H1 (cell line): ENCODE measurements at regions not wholly inside any gene's neighbourhood (a gene's known extent, or its start where the extent isn't known, plus 50 kb on each side); places are given as distances from the start of the nearest gene placed in this dataset.

Experiments used
- CTCF ChIA-PET: fragments of 300-600 bp; sonication (Branson Sonifier 250); formaldehyde crosslinking; loops from one replicate; lab custom pipeline; 2021; ENCODE audit not compliant: partially characterized antibody; lab: Charles Lee
- POLR2A ChIA-PET: fragments of 300-600 bp; sonication (Branson Sonifier 250); formaldehyde crosslinking; loops from one replicate; lab custom pipeline; 2021; ENCODE audit warnings: inconsistent platforms; ENCODE audit not compliant: partially characterized antibody; lab: Charles Lee
- DNase-seq, 2 experiments: peaks; one replicate each; pipeline versions ENCODE4 v3.0.0 to v3.0.0-alpha.2; 2010 to 2022; ENCODE audit warnings: low spot score in 2 of 2, low read depth in 1 of 2, mixed read lengths in 1 of 2
- FAIRE-seq: peaks from 2 replicates; lab custom pipeline; 2011; peaks lifted over from hg19 to GRCh38; lab: Jason Lieb, UNC
- H2AFZ ChIP-seq: 2 replicates; pipeline ENCODE4 v1.8.1; 2012; ENCODE audit warnings: low read length, inconsistent platforms
- H2AK5ac ChIP-seq: 2 replicates; pipeline ENCODE4 v1.6.1; 2013; ENCODE audit warnings: low read depth, low read length
- H2BK120ac ChIP-seq: replicated peaks from 2 replicates; pipeline ENCODE3; 2013; ENCODE audit warnings: low read depth, low read length, inconsistent platforms
- H2BK12ac ChIP-seq: 2 replicates; pipeline ENCODE4 v1.6.1; 2013; ENCODE audit warnings: low read depth, low read length
- H2BK15ac ChIP-seq: 2 replicates; pipeline ENCODE4 v1.6.1; 2013; ENCODE audit warnings: low read length
- H2BK20ac ChIP-seq: 2 replicates; pipeline ENCODE4 v1.6.1; 2013; ENCODE audit warnings: low read length
- H2BK5ac ChIP-seq: 2 replicates; pipeline ENCODE4 v1.6.1; 2013; ENCODE audit warnings: low read depth, low read length
- H3K14ac ChIP-seq: 2 replicates; pipeline ENCODE4 v1.6.1; 2013; ENCODE audit warnings: inconsistent platforms; ENCODE audit not compliant: insufficient read length
- H3K18ac ChIP-seq: 2 replicates; pipeline ENCODE4 v1.6.1; 2013; ENCODE audit warnings: low read length; ENCODE audit errors: extremely low read depth
- H3K23ac ChIP-seq: 2 replicates; pipeline ENCODE4 v1.6.1; 2013; ENCODE audit warnings: inconsistent platforms; ENCODE audit not compliant: insufficient read length
- H3K23me2 ChIP-seq: 2 replicates; pipeline ENCODE4 v1.6.1; 2013; ENCODE audit warnings: low read depth, low read length
- H3K27ac ChIP-seq: 2 replicates; pipeline ENCODE4 v1.6.1; 2011; ENCODE audit warnings: low read depth, low read length, inconsistent platforms
- H3K27me3 ChIP-seq, 4 experiments: replicated peaks in 1 of 4; 1 replicate in 1 of 4; 2 replicates in 3 of 4; pipeline versions ENCODE4 v1.6.1 to v1.8.1; 2011 to 2013; ENCODE audit warnings: low read length in 3 of 4, mild to moderate bottlenecking in 3 of 4, inconsistent platforms in 2 of 4, mixed read lengths in 2 of 4, moderate library complexity in 1 of 4; ENCODE audit not compliant: control insufficient read depth in 3 of 4, insufficient read depth in 3 of 4; ENCODE audit errors: extremely low read depth in 1 of 4
- H3K36me3 ChIP-seq, 4 experiments: 2 replicates each; pipeline versions ENCODE4 v1.6.1 to v1.8.1; 2011 to 2013; ENCODE audit warnings: mild to moderate bottlenecking in 4 of 4, low read length in 3 of 4, moderate library complexity in 2 of 4, control low read depth in 1 of 4, inconsistent platforms in 1 of 4; ENCODE audit not compliant: insufficient read depth in 4 of 4, control insufficient read depth in 2 of 4
- H3K4ac ChIP-seq: replicated peaks from 2 replicates; pipeline ENCODE3; 2013; ENCODE audit warnings: low read length, low read depth, mixed read lengths, inconsistent platforms; ENCODE audit not compliant: insufficient read length
- H3K4me1 ChIP-seq, 4 experiments: replicated peaks in 1 of 4; 1 replicate in 1 of 4; 2 replicates in 3 of 4; pipeline versions ENCODE4 v1.6.1 to v1.8.1; 2011 to 2013; ENCODE audit warnings: low read length in 3 of 4, inconsistent platforms in 2 of 4, mixed read lengths in 1 of 4; ENCODE audit not compliant: insufficient read depth in 4 of 4, control insufficient read depth in 3 of 4
- H3K4me2 ChIP-seq, 2 experiments: 2 replicates each; pipeline versions ENCODE4 v1.6.1 to v1.8.1; 2011 to 2013; ENCODE audit warnings: low read depth in 2 of 2, low read length in 2 of 2, control low read depth in 1 of 2, inconsistent platforms in 1 of 2, mild to moderate bottlenecking in 1 of 2; ENCODE audit not compliant: insufficient read depth in 1 of 2
- H3K4me3 ChIP-seq, 4 experiments: fragments of 200-600, 300-600 bp in 1 of 4; sonication (generic), shearing (Covaris generic), sonication (Bioruptor Twin) in 1 of 4; 2 replicates each; pipeline versions ENCODE4 v1.5.1 to v1.8.1; 2011 to 2016; ENCODE audit warnings: low read length in 4 of 4, low read depth in 3 of 4, control low read depth in 2 of 4, inconsistent platforms in 2 of 4, mild to moderate bottlenecking in 2 of 4, mixed read lengths in 1 of 4, moderate library complexity in 1 of 4; ENCODE audit not compliant: insufficient read depth in 2 of 4; ENCODE audit errors: extremely low read depth in 1 of 4
- H3K56ac ChIP-seq: replicated peaks from 2 replicates; pipeline ENCODE3; 2013; ENCODE audit warnings: low read depth, mild to moderate bottlenecking, mixed read lengths, low read length, inconsistent platforms; ENCODE audit not compliant: insufficient read length
- H3K79me1 ChIP-seq: 2 replicates; pipeline ENCODE4 v1.6.1; 2013; ENCODE audit warnings: low read depth, low read length, control low read depth
- H3K79me2 ChIP-seq, 2 experiments: 2 replicates each; pipeline versions ENCODE4 v1.6.1 to v1.8.1; 2012 to 2013; ENCODE audit warnings: low read length in 2 of 2, mild to moderate bottlenecking in 2 of 2, inconsistent platforms in 1 of 2; ENCODE audit not compliant: insufficient read depth in 2 of 2, control insufficient read depth in 1 of 2
- H3K9ac ChIP-seq, 4 experiments: replicated peaks in 1 of 4; 1 replicate in 1 of 4; 2 replicates in 3 of 4; pipeline versions ENCODE4 v1.6.1 to v1.8.1; 2011 to 2013; ENCODE audit warnings: low read depth in 3 of 4, low read length in 3 of 4, control low read depth in 2 of 4, mild to moderate bottlenecking in 2 of 4, moderate library complexity in 2 of 4, inconsistent platforms in 1 of 4; ENCODE audit errors: extremely low read depth in 1 of 4
- H3K9me3 ChIP-seq, 2 experiments: 2 replicates each; pipeline versions ENCODE4 v1.6.1 to v1.8.1; 2012 to 2013; ENCODE audit warnings: mild to moderate bottlenecking in 2 of 2, moderate library complexity in 2 of 2, control low read depth in 1 of 2, inconsistent platforms in 1 of 2, low read depth in 1 of 2, low read length in 1 of 2, mixed read lengths in 1 of 2; ENCODE audit not compliant: insufficient read depth in 2 of 2
- H4K20me1 ChIP-seq, 2 experiments: replicated peaks in 1 of 2; 2 replicates each; pipeline versions ENCODE3 to v1.8.1; 2011 to 2013; ENCODE audit warnings: inconsistent platforms in 2 of 2, low read length in 2 of 2, mild to moderate bottlenecking in 1 of 2; ENCODE audit not compliant: insufficient read depth in 2 of 2, control insufficient read depth in 1 of 2
- H4K5ac ChIP-seq: 2 replicates; pipeline ENCODE4 v1.6.1; 2013; ENCODE audit warnings: low read length, low read depth, mixed read lengths, inconsistent platforms; ENCODE audit not compliant: insufficient read length
- H4K8ac ChIP-seq: 2 replicates; pipeline ENCODE4 v1.8.0; 2013; ENCODE audit warnings: mild to moderate bottlenecking, moderate library complexity, low read length, inconsistent platforms; ENCODE audit not compliant: insufficient read depth; ENCODE audit errors: extremely low read depth
- H4K91ac ChIP-seq: replicated peaks from 2 replicates; pipeline ENCODE3; 2013; ENCODE audit warnings: low read length, mixed read lengths, inconsistent platforms; ENCODE audit not compliant: insufficient read length
- CBX5 ChIP-seq: fragments of 300-800, 300-1000 bp; sonication (generic); IDR thresholded peaks from 2 replicates; pipeline ENCODE4 v1.7.1; 2016; ENCODE audit warnings: antibody characterized with exemption, low read length, low read depth
- CHD2 ChIP-seq: IDR thresholded peaks from 2 replicates; pipeline ENCODE4 v1.6.1; 2012; ENCODE audit warnings: low read length, improper control_type of control experiment
- CTBP2 ChIP-seq: IDR thresholded peaks from 2 replicates; pipeline ENCODE4 v1.7.0; 2011; ENCODE audit warnings: borderline replicate concordance, mild to moderate bottlenecking, moderate library complexity, mixed read lengths, low read length; ENCODE audit not compliant: insufficient read depth, insufficient read length
- FOSL1 ChIP-seq: IDR thresholded peaks from 2 replicates; pipeline ENCODE4 v1.6.1; 2011; ENCODE audit warnings: mild to moderate bottlenecking, low read depth, low read length, moderate library complexity; ENCODE audit not compliant: insufficient read depth
- GTF2F1 ChIP-seq: IDR thresholded peaks from 2 replicates; pipeline ENCODE4 v1.6.1; 2012; ENCODE audit warnings: low read depth, low read length, improper control_type of control experiment, borderline replicate concordance
- JUN ChIP-seq: IDR thresholded peaks from 2 replicates; pipeline ENCODE4 v1.6.1; 2011; ENCODE audit warnings: low read depth, mild to moderate bottlenecking, improper control_type of control experiment, low read length
- KDM1A ChIP-seq: fragments of 200-600, 300-600 bp; sonication (generic); IDR thresholded peaks from 2 replicates; pipeline ENCODE4 v1.7.1; 2016; ENCODE audit warnings: mild to moderate bottlenecking, low read length, borderline replicate concordance
- KDM4A ChIP-seq: IDR thresholded peaks from one replicate; pipeline ENCODE4 v1.7.1; 2012; ENCODE audit warnings: low read depth, mild to moderate bottlenecking, moderate library complexity, low read length, inconsistent platforms; ENCODE audit not compliant: severe bottlenecking
- POLR2AphosphoS5 ChIP-seq: IDR thresholded peaks from 2 replicates; pipeline ENCODE4 v1.6.1; 2011; ENCODE audit warnings: low read depth, low read length
- RAD21 ChIP-seq, 2 experiments: IDR thresholded peaks in 1 of 2; conservative IDR thresholded peaks in 1 of 2; 2 replicates each; pipeline ENCODE4 v1.6.1; 2011; ENCODE audit warnings: low read depth in 2 of 2, low read length in 2 of 2, improper control_type of control experiment in 1 of 2, inconsistent platforms in 1 of 2, mild to moderate bottlenecking in 1 of 2, moderate library complexity in 1 of 2
- RNF2 ChIP-seq: fragments of 200-900, 300-1000 bp; sonication (generic); IDR thresholded peaks from 2 replicates; pipeline ENCODE4 v1.7.1; 2016; ENCODE audit warnings: borderline replicate concordance, low read depth, mild to moderate bottlenecking, antibody characterized with exemption, low read length; ENCODE audit not compliant: poor library complexity, severe bottlenecking; ENCODE audit errors: missing control alignments
- SUZ12 ChIP-seq: fragments of 200-600 bp; sonication (generic); IDR thresholded peaks from 2 replicates; pipeline ENCODE4 v1.6.1; 2012; ENCODE audit warnings: mild to moderate bottlenecking, inconsistent platforms, low read length, moderate library complexity, mixed read lengths
- YY1 ChIP-seq: IDR thresholded peaks from 2 replicates; pipeline ENCODE4 v1.6.1; 2011; ENCODE audit warnings: low read depth, mild to moderate bottlenecking, low read length
- ZNF274 ChIP-seq: IDR thresholded peaks from 2 replicates; pipeline ENCODE4 v1.7.0; 2012; ENCODE audit warnings: low read length, borderline replicate concordance; ENCODE audit errors: extremely low read depth
- WGBS, 2 experiments: shearing (Covaris generic) in 1 of 2; methylation state at CpG; one replicate each; pipeline versions ENCODE4 v1.1.6 to v1.1.7; 2013 to 2015; ENCODE audit warnings: low lambda C conversion rate in 2 of 2, mixed read lengths in 2 of 2, inconsistent platforms in 1 of 2, low coverage in 1 of 2, missing lambda C conversion rate in 1 of 2; ENCODE audit not compliant: insufficient replicate concordance in 2 of 2, insufficient coverage in 1 of 2, insufficient read length in 1 of 2; ENCODE audit errors: extremely low coverage in 1 of 2, missing lambda C conversion rate in 1 of 2; 5-methylcytosine and 5-hydroxymethylcytosine counted together

GRCh38 chr1:30659702-30660101, 63.7 kb downstream of the MATN1 start:
- no peak for FAIRE-seq
- TF ChIP-seq KDM4A (no peak), GTF2F1 (no peak), RNF2 (no peak), CTBP2 (no peak), POLR2AphosphoS5 (no peak), SUZ12 (no peak), KDM1A (no peak), FOSL1 (no peak), RAD21 (IDR thresholded peaks at IDR 0.05 in 1 of 2, conservative IDR thresholded peaks at IDR 0.05 in 1 of 2; ENCODE audit: low read depth in 2 of 2, low read length in 2 of 2) (no peak), ZNF274 (no peak), CHD2 (no peak), YY1 (no peak), JUN (no peak), CBX5 (no peak)

More at GRCh38 chr1:30659702-30660101, 63.7 kb downstream of the MATN1 start:
- Histone ChIP-seq H3K36me3 (no peaks in the 10 kb centered on the region), H3K79me1 (no peaks in the 10 kb centered on the region), H3K18ac (no peak overlapping the region), H3K56ac (no peak overlapping the region), H3K9me3 (no peaks in the 10 kb centered on the region), H2BK15ac (no peak overlapping the region), H4K20me1 (no peaks in the 10 kb centered on the region), H3K9ac (no peak overlapping the region), H3K79me2 (no peaks in the 10 kb centered on the region), H3K14ac (no peak overlapping the region), H3K4me1 (peaks cover 0 to 9% (median 3%) of the 10 kb centered on the region in 4 experiments; a peak in 4 of 7 replicates), H3K4me3 (no peak overlapping the region), H4K91ac (no peak overlapping the region), H2BK5ac (no peak overlapping the region), H4K8ac (no peak overlapping the region), H3K27me3 (peaks cover 0 to 2% (median 0%) of the 10 kb centered on the region in 4 experiments; a peak in 2 of 7 replicates), H3K23ac (no peak overlapping the region), H2AK5ac (no peak overlapping the region), H3K4me2 (no peak overlapping the region), H3K23me2 (peaks cover 5% of the 10 kb centered on the region; the same call in 1 of the 2 replicates), H2BK120ac (no peak overlapping the region), H3K27ac (no peak overlapping the region), H3K4ac (no peak overlapping the region), H2BK20ac (no peak overlapping the region), H4K5ac (no peak overlapping the region), H2BK12ac (no peak overlapping the region), H2AFZ (no peak overlapping the region)
- 92% methylated on average over 8 of the region's 8 CpGs; no CpG with 5 or more reads in 1 of the 2 experiments for WGBS, 2 experiments
- DNase-seq = no peak
- POLR2A ChIA-PET = no interaction called here
- CTCF ChIA-PET = interaction anchor here (0.9 to 1.1 kb wide), 3 partner anchors 25 to 279 kb away, joined by 3 read pairs; no protein-coding TSS in a partner anchor
